GM10248 (cell line): ENCODE measurements at regions not wholly inside any gene's neighbourhood (a gene's known extent, or its start where the extent isn't known, plus 50 kb on each side); places are given as distances from the start of the nearest gene placed in this dataset.

Experiments used
- CTCF ChIA-PET: fragments of 300-600 bp; sonication (Branson Sonifier 250); formaldehyde crosslinking; extraction: SDS; loops from one replicate; lab custom pipeline; 2021; ENCODE audit warnings: antibody characterized with exemption; lab: Yijun Ruan, JAX
- POLR2A ChIA-PET: fragments of 350-650 bp; sonication (Branson Sonifier 250); formaldehyde crosslinking; extraction: SDS; loops from one replicate; lab custom pipeline; 2020; ENCODE audit warnings: antibody characterized with exemption; lab: Yijun Ruan, JAX
- DNase-seq: peaks from one replicate; pipeline ENCODE4 v3.0.0; 2012; ENCODE audit errors: extremely low spot score
- CTCF ChIP-seq: IDR thresholded peaks from 2 replicates; pipeline ENCODE4 v1.5.1; 2012; ENCODE audit warnings: mild to moderate bottlenecking, low read depth; ENCODE audit errors: extremely low read depth, missing control alignments, control extremely low read depth

GRCh38 chr11:128231845-128232410, 355.4 kb downstream of the ETS1 start:
- DNase-seq: no peak
- ChIA-PET POLR2A (no interaction called here), CTCF (no interaction called here)
- TF ChIP-seq CTCF: no peak

GRCh38 chr11:128227466-128227865, 359.9 kb downstream of the ETS1 start:
- POLR2A ChIA-PET: no interaction called here
- CTCF ChIA-PET: interaction anchor here (1.8 kb wide), 1 partner anchor 9 kb away, joined by 6 read pairs; no protein-coding TSS in a partner anchor
- no peak for DNase-seq
- no peak for TF ChIP-seq CTCF

GRCh38 chr11:128226106-128226716, 361.1 kb downstream of the ETS1 start:
- no peak for TF ChIP-seq CTCF
- ChIA-PET POLR2A (no interaction called here), CTCF (no interaction called here)
- no peak for DNase-seq

GRCh38 chr11:128222245-128222884, 365.0 kb downstream of the ETS1 start:
- CTCF ChIA-PET: interaction anchor here (1.0 to 1.2 kb wide), 2 partner anchors 65 to 535 kb away, joined by 3 to 4 read pairs; no protein-coding TSS in a partner anchor
- TF ChIP-seq CTCF: no peak
- POLR2A ChIA-PET: no interaction called here

GRCh38 chr11:128219731-128220120, 367.6 kb downstream of the ETS1 start:
- POLR2A ChIA-PET: no interaction called here
- CTCF ChIA-PET: interaction anchor here (1.0 kb wide), 1 partner anchor 11 kb away, joined by 4 read pairs; no protein-coding TSS in a partner anchor
- no peak for DNase-seq
- TF ChIP-seq CTCF: no peak

More at GRCh38 chr11:128222245-128222884, 365.0 kb downstream of the ETS1 start:
- DNase-seq: no peak

- ChIA-PET POLR2A (no interaction called here), CTCF (no interaction called here)
- no peak for DNase-seq
- TF ChIP-seq CTCF: no peak
Measured at GRCh38 chr11:128216198-128216597, 371.2 kb downstream of the ETS1 start.
